WTC11 (cell line): ENCODE measurements at regions not wholly inside any gene's neighbourhood (a gene's known extent, or its start where the extent isn't known, plus 50 kb on each side); places are given as distances from the start of the nearest gene placed in this dataset.

ENCODE experiments used
- ATAC-seq: fragments of 200-7000 bp; cut with Tn5 transposase; 2 replicates; pipeline ENCODE4 v1.10.0; 2021; ENCODE audit warnings: mild to moderate bottlenecking, moderate library complexity
- CTCF ChIA-PET: fragments of 300-600 bp; sonication (Branson Sonifier 250); formaldehyde crosslinking; loops from one replicate; lab custom pipeline; 2021; ENCODE audit warnings: antibody characterized with exemption; lab: Charles Lee
- POLR2A ChIA-PET: fragments of 350-600 bp; sonication (Branson Sonifier 250); formaldehyde crosslinking; loops from one replicate; lab custom pipeline; 2021; ENCODE audit warnings: antibody characterized with exemption; lab: Charles Lee
- DNase-seq: peaks from one replicate; pipeline ENCODE4 v3.0.0; 2021; ENCODE audit warnings: low spot score
- H3K27ac Mint-ChIP-seq: 2 replicates; pipeline ENCODE4 v1.8.0; 2021; ENCODE audit warnings: mixed read lengths
- H3K27me3 Mint-ChIP-seq: 2 replicates; pipeline ENCODE4 v1.8.0; 2021; ENCODE audit warnings: low read depth, mild to moderate bottlenecking, moderate library complexity, mixed read lengths
- H3K36me3 Mint-ChIP-seq: 2 replicates; pipeline ENCODE4 v1.8.0; 2021; ENCODE audit warnings: mixed read lengths
- H3K4me1 Mint-ChIP-seq: 2 replicates; pipeline ENCODE4 v1.8.0; 2022; ENCODE audit warnings: mixed read lengths
- H3K4me3 Mint-ChIP-seq: 2 replicates; pipeline ENCODE4 v1.8.0; 2021; ENCODE audit warnings: mild to moderate bottlenecking, moderate library complexity, mixed read lengths
- H3K9me3 Mint-ChIP-seq: 2 replicates; pipeline ENCODE4 v1.8.0; 2021; ENCODE audit warnings: mixed read lengths
- ARID4B ChIP-seq: sonication (generic); formaldehyde crosslinking; IDR thresholded peaks from 2 replicates; pipeline ENCODE4 v1.8.0; 2023; ENCODE audit warnings: missing genetic modification reagents, mild to moderate bottlenecking, borderline replicate concordance
- E2F4 ChIP-seq: sonication (generic); formaldehyde crosslinking; IDR thresholded peaks from 2 replicates; pipeline ENCODE4 v1.8.1; 2022; ENCODE audit warnings: low read depth, mild to moderate bottlenecking, moderate library complexity, missing genetic modification reagents, borderline replicate concordance
- EMX1 ChIP-seq: fragments of 250-450 bp; sonication (Bioruptor Pico); IDR thresholded peaks from 2 replicates; pipeline ENCODE4 v1.8.0; 2021; ENCODE audit warnings: mild to moderate bottlenecking
- GABPB1 ChIP-seq: sonication (generic); formaldehyde crosslinking; IDR thresholded peaks from 2 replicates; pipeline ENCODE4 v1.8.1; 2023; ENCODE audit warnings: mild to moderate bottlenecking, missing genetic modification reagents
- GRHL2 ChIP-seq: fragments of 250-450 bp; sonication (Bioruptor Pico); IDR thresholded peaks from 2 replicates; pipeline ENCODE4 v1.8.0; 2022; ENCODE audit warnings: mild to moderate bottlenecking, moderate library complexity; ENCODE audit not compliant: insufficient replicate concordance, severe bottlenecking
- IRF1 ChIP-seq: sonication (generic); formaldehyde crosslinking; IDR thresholded peaks from 2 replicates; pipeline ENCODE4 v1.8.0; 2023; ENCODE audit warnings: missing genetic modification reagents
- MLX ChIP-seq: sonication (generic); formaldehyde crosslinking; IDR thresholded peaks from 2 replicates; pipeline ENCODE4 v1.8.1; 2023; ENCODE audit warnings: mild to moderate bottlenecking, missing genetic modification reagents, moderate library complexity
- MXD4 ChIP-seq: fragments of 250-450 bp; sonication (Bioruptor Pico); IDR thresholded peaks from 2 replicates; pipeline ENCODE4 v1.8.0; 2021; ENCODE audit warnings: mild to moderate bottlenecking, moderate library complexity, borderline replicate concordance
- NR3C1 ChIP-seq: sonication (generic); formaldehyde crosslinking; conservative IDR thresholded peaks from 2 replicates; pipeline ENCODE4 v1.8.1; 2023; ENCODE audit warnings: low read depth, mild to moderate bottlenecking, missing genetic modification reagents
- RELA ChIP-seq: sonication (generic); formaldehyde crosslinking; IDR thresholded peaks from 2 replicates; pipeline ENCODE4 v1.8.1; 2022; ENCODE audit warnings: missing genetic modification reagents, mild to moderate bottlenecking, borderline replicate concordance
- STAT6 ChIP-seq: sonication (generic); formaldehyde crosslinking; conservative IDR thresholded peaks from 2 replicates; pipeline ENCODE4 v1.8.1; 2023; ENCODE audit warnings: mild to moderate bottlenecking, low read depth, missing genetic modification reagents, moderate library complexity
- TEAD1 ChIP-seq: sonication (generic); formaldehyde crosslinking; IDR thresholded peaks from 2 replicates; pipeline ENCODE4 v1.8.0; 2022; ENCODE audit warnings: mild to moderate bottlenecking, missing genetic modification reagents
- TEAD4 ChIP-seq: sonication (generic); formaldehyde crosslinking; IDR thresholded peaks from 2 replicates; pipeline ENCODE4 v1.8.0; 2022; ENCODE audit warnings: mild to moderate bottlenecking, missing genetic modification reagents
- USF2 ChIP-seq: sonication (generic); formaldehyde crosslinking; IDR thresholded peaks from 2 replicates; pipeline ENCODE4 v1.8.1; 2023; ENCODE audit warnings: mild to moderate bottlenecking, missing genetic modification reagents, moderate library complexity
- ZBTB21 ChIP-seq: sonication (generic); formaldehyde crosslinking; IDR thresholded peaks from 2 replicates; pipeline ENCODE4 v1.8.1; 2023; ENCODE audit warnings: mild to moderate bottlenecking, missing genetic modification reagents, borderline replicate concordance
- ZNF232 ChIP-seq: sonication (generic); formaldehyde crosslinking; IDR thresholded peaks from 2 replicates; pipeline ENCODE4 v1.8.0; 2022; ENCODE audit warnings: mild to moderate bottlenecking, missing genetic modification reagents
- ZNF263 ChIP-seq: sonication (generic); formaldehyde crosslinking; IDR thresholded peaks from 2 replicates; pipeline ENCODE4 v1.8.1; 2022; ENCODE audit warnings: low read depth, mild to moderate bottlenecking, moderate library complexity, missing genetic modification reagents
- ZNF281 ChIP-seq: sonication (generic); formaldehyde crosslinking; IDR thresholded peaks from 2 replicates; pipeline ENCODE4 v1.8.0; 2023; ENCODE audit warnings: mild to moderate bottlenecking, missing genetic modification reagents

GRCh38 chr5:23223846-23224245 is 283.6 kb upstream of the PRDM9 start (continued):
- TF ChIP-seq ARID4B (CRISPR knock-in tag), result no peak
- no peak for TF ChIP-seq RELA (CRISPR knock-in tag)
- TF ChIP-seq USF2 (CRISPR knock-in tag), result no peak
- no peak for TF ChIP-seq NR3C1 (CRISPR knock-in tag)
- TF ChIP-seq MLX, result no peak
- TF ChIP-seq STAT6 (CRISPR knock-in tag), result no peak
- TF ChIP-seq ZBTB21, result no peak
- no peak for TF ChIP-seq ZNF263 (CRISPR knock-in tag)

- POLR2A ChIA-PET, result no interaction called here
- ATAC-seq (no peak), DNase-seq (no peak)
- CTCF ChIA-PET, result interaction anchor here (1.0 kb wide), 1 partner anchor 13 kb away, joined by 5 read pairs; no protein-coding TSS in a partner anchor
- peaks cover 8% of the 10 kb centered on the region for H3K4me1 Mint-ChIP-seq
- no peak overlapping the region for H3K4me3 Mint-ChIP-seq
- no peak overlapping the region for H3K27ac Mint-ChIP-seq
- no peaks in the 10 kb centered on the region for H3K27me3 Mint-ChIP-seq
- peaks cover 37% of the 10 kb centered on the region for H3K9me3 Mint-ChIP-seq
- peaks cover 7% of the 10 kb centered on the region; the same call in 1 of the 2 replicates for H3K36me3 Mint-ChIP-seq
- TF ChIP-seq MXD4 (CRISPR knock-in tag) (no peak), TEAD1 (CRISPR knock-in tag) (no peak), GABPB1 (CRISPR knock-in tag) (no peak), ZNF232 (no peak), TEAD4 (CRISPR knock-in tag) (no peak), IRF1 (CRISPR knock-in tag) (no peak), E2F4 (CRISPR knock-in tag) (no peak), ZNF281 (CRISPR knock-in tag) (no peak), EMX1 (CRISPR knock-in tag) (no peak), ARID4B (CRISPR knock-in tag) (no peak), GRHL2 (no peak)
These were observed 285.6 kb upstream of the PRDM9 start for GRCh38 chr5:23221831-23222230.
